K562 (cell line): ENCODE measurements at regions not wholly inside any gene's neighbourhood (a gene's known extent, or its start where the extent isn't known, plus 50 kb on each side); places are given as distances from the start of the nearest gene placed in this dataset.

Experiments used
- ATAC-seq: fragments of 200-7000 bp; cut with Tn5 transposase; 3 replicates; pipeline ENCODE4 v1.9.1; 2020; ENCODE audit warnings: moderate library complexity
- BruUV-seq: library from RNA; stranded (reverse); fragments of 400-500 nt; replicated peaks from 2 replicates; lab custom pipeline; 2021; lab: Mats Ljungman, UMichigan
- CTCF ChIA-PET: fragments of 300-600 bp; formaldehyde crosslinking; extraction: SDS; loops from one replicate; lab custom pipeline; 2021; ENCODE audit warnings: low intra/inter-chr PET ratio; lab: Yijun Ruan, JAX
- POLR2A ChIA-PET: fragments of 300-600, 350-650 bp; sonication (Branson Sonifier 250); formaldehyde crosslinking; extraction: SDS; loops from one replicate; lab custom pipeline; 2021; ENCODE audit warnings: antibody characterized with exemption, inconsistent platforms; lab: Yijun Ruan, JAX
- DNase-seq, 4 experiments: peaks; one replicate each; pipeline versions ENCODE4 v3.0.0 to v3.0.0-alpha.2; 2011 to 2018; ENCODE audit warnings: low spot score in 3 of 4, mixed read lengths in 3 of 4; ENCODE audit errors: extremely low read depth in 1 of 4
- FAIRE-seq: peaks from 2 replicates; lab custom pipeline; 2011; peaks lifted over from hg19 to GRCh38; lab: Jason Lieb, UNC
- H2AFZ ChIP-seq: 2 replicates; pipeline ENCODE4 v1.6.0; 2011; ENCODE audit warnings: low read depth, low read length, control low read depth, inconsistent platforms
- H3K27ac ChIP-seq: fragments of 200-600 bp; 3 replicates; pipeline ENCODE4 v1.8.0; 2011; ENCODE audit warnings: low read depth, mild to moderate bottlenecking, control low read depth, inconsistent platforms, low read length, moderate library complexity, mixed read lengths; ENCODE audit errors: extremely low read depth
- H3K27me3 ChIP-seq, 2 experiments: fragments of 300-600 bp in 1 of 2; 2 replicates in 1 of 2; 3 replicates in 1 of 2; pipeline versions ENCODE4 v1.6.0 to v1.8.0; 2011; ENCODE audit warnings: inconsistent platforms in 2 of 2, low read length in 2 of 2, mild to moderate bottlenecking in 1 of 2, mixed read lengths in 1 of 2, moderate library complexity in 1 of 2; ENCODE audit not compliant: control insufficient read depth in 2 of 2, insufficient read depth in 2 of 2
- H3K36me3 ChIP-seq: fragments of 300-600 bp; 3 replicates; pipeline ENCODE4 v1.8.0; 2011; ENCODE audit warnings: mild to moderate bottlenecking, low read length, inconsistent platforms; ENCODE audit not compliant: control insufficient read depth, insufficient read depth
- H3K4me1 ChIP-seq, 2 experiments: fragments of 200-600 bp in 1 of 2; replicated peaks in 1 of 2; 2 replicates in 1 of 2; 3 replicates in 1 of 2; pipeline versions ENCODE4 v1.5.1 to v1.8.0; 2011; ENCODE audit warnings: inconsistent platforms in 2 of 2, low read length in 2 of 2, mild to moderate bottlenecking in 1 of 2, mixed read lengths in 1 of 2, moderate library complexity in 1 of 2; ENCODE audit not compliant: control insufficient read depth in 2 of 2, insufficient read depth in 2 of 2
- H3K4me2 ChIP-seq: 2 replicates; pipeline ENCODE4 v1.6.1; 2011; ENCODE audit warnings: low read length, control low read depth, inconsistent platforms, mixed read lengths; ENCODE audit not compliant: insufficient read depth
- H3K4me3 ChIP-seq: fragments of 200-600 bp; sonication (generic), shearing (Covaris generic); 2 replicates; pipeline ENCODE4 v1.5.1; 2016; ENCODE audit warnings: control low read depth, inconsistent platforms
- H3K79me2 ChIP-seq: fragments of 200-600 bp; 3 replicates; pipeline ENCODE4 v1.8.0; 2011; ENCODE audit warnings: low read length, inconsistent platforms; ENCODE audit not compliant: control insufficient read depth, insufficient read depth
- H3K9ac ChIP-seq, 2 experiments: 2 replicates each; pipeline versions ENCODE4 v1.6.0 to v1.6.1; 2011; ENCODE audit warnings: low read depth in 2 of 2, low read length in 2 of 2, control low read depth in 1 of 2, inconsistent platforms in 1 of 2, mild to moderate bottlenecking in 1 of 2, mixed read lengths in 1 of 2; ENCODE audit not compliant: insufficient read depth in 1 of 2
- H3K9me1 ChIP-seq: one replicate; pipeline ENCODE4 v1.6.0; 2011; ENCODE audit warnings: inconsistent platforms, mild to moderate bottlenecking, low read length, moderate library complexity; ENCODE audit not compliant: control insufficient read depth, insufficient read depth
- H3K9me3 ChIP-seq: replicated peaks from 2 replicates; pipeline ENCODE4 v1.5.1; 2011; ENCODE audit warnings: low read depth, low read length, inconsistent platforms; ENCODE audit not compliant: control insufficient read depth, insufficient read depth
- H4K20me1 ChIP-seq: replicated peaks from 2 replicates; pipeline ENCODE4 v1.6.1; 2011; ENCODE audit warnings: low read length, inconsistent platforms, mixed read lengths; ENCODE audit not compliant: control insufficient read depth, insufficient read depth
- ATF3 ChIP-seq, 2 experiments: fragments of 450-650 bp in 1 of 2; sonication (generic) in 1 of 2; formaldehyde crosslinking in 1 of 2; IDR thresholded peaks in 1 of 2; conservative IDR thresholded peaks in 1 of 2; 2 replicates each; pipeline versions ENCODE4 v1.6.1 to v1.8.1; 2016 to 2023; ENCODE audit warnings: mild to moderate bottlenecking in 2 of 2, moderate library complexity in 2 of 2, inconsistent platforms in 1 of 2, missing genetic modification reagents in 1 of 2
- ATF7 ChIP-seq: fragments of 450-650 bp; IDR thresholded peaks from 2 replicates; pipeline ENCODE4 v1.7.1; 2014; ENCODE audit warnings: mild to moderate bottlenecking, moderate library complexity
- CREM ChIP-seq: IDR thresholded peaks from 2 replicates; pipeline ENCODE4 v1.6.1; 2014; ENCODE audit warnings: antibody characterized with exemption, low read depth
- JUND ChIP-seq, 2 experiments: IDR thresholded peaks; 2 replicates in 1 of 2; 3 replicates in 1 of 2; pipeline ENCODE4 v1.6.1; 2011; ENCODE audit warnings: borderline replicate concordance in 2 of 2, low read depth in 2 of 2, low read length in 2 of 2, improper control_type of control experiment in 1 of 2, missing biosample characterization in 1 of 2, missing genetic modification characterization in 1 of 2, missing genetic modification reagents in 1 of 2
- MEIS2 ChIP-seq: fragments of 450-650 bp; IDR thresholded peaks from 2 replicates; pipeline ENCODE4 v1.6.1; 2014; ENCODE audit warnings: mild to moderate bottlenecking; ENCODE audit not compliant: partially characterized antibody
- PBX2 ChIP-seq, 2 experiments: IDR thresholded peaks in 1 of 2; conservative IDR thresholded peaks in 1 of 2; 2 replicates each; pipeline ENCODE4 v1.6.1; 2016; ENCODE audit warnings: low read depth in 2 of 2, mild to moderate bottlenecking in 1 of 2, missing compliant biosample characterization in 1 of 2, missing genetic modification characterization in 1 of 2, moderate library complexity in 1 of 2
- PKNOX1 ChIP-seq: fragments of 450-650 bp; IDR thresholded peaks from 2 replicates; pipeline ENCODE4 v1.6.1; 2016
- ZNF165 ChIP-seq: fragments of 250-450 bp; sonication (Bioruptor Pico); IDR thresholded peaks from 2 replicates; pipeline ENCODE4 v1.4.0; 2020; ENCODE audit warnings: borderline replicate concordance
- ZNF644 ChIP-seq: fragments of 200-800 bp; sonication (Bioruptor generic); IDR thresholded peaks from 2 replicates; pipeline ENCODE4 v1.6.1; 2016; ENCODE audit warnings: low read depth, missing genetic modification characterization, missing compliant biosample characterization
- WGBS: fragments of 100-300 bp; shearing (Covaris generic); methylation state at CpG from one replicate; pipeline ENCODE4 v1.1.6; 2016; ENCODE audit warnings: low coverage, mixed read lengths; ENCODE audit not compliant: insufficient coverage; ENCODE audit errors: missing lambda C conversion rate; 5-methylcytosine and 5-hydroxymethylcytosine counted together
- in situ Hi-C: fragments of 300-500 bp; cut with MboI; formaldehyde crosslinking; loops from 4 replicates; pipeline ENCODE4 v1.15.0; 2018; ENCODE audit warnings: inconsistent platforms, mixed read lengths
- intact Hi-C: fragments of 100-400 bp; cut with micrococcal nuclease; formaldehyde crosslinking; loops from 2 replicates; pipeline ENCODE4 v1.14.2; 2022

- ChIA-PET CTCF (no interaction called here), POLR2A (interaction anchor here (0.9 to 1.2 kb wide), 2 partner anchors 10 to 477 kb away, joined by 3 read pairs; no protein-coding TSS in a partner anchor)
- Histone ChIP-seq H3K9ac (peak overlapping the region in 1 of 2 experiments; percentile 13; a peak in 1 of 4 replicates), H3K9me1 (no peaks in the 10 kb centered on the region), H3K4me3 (no peak overlapping the region), H3K4me1 (peaks cover 8 to 35% of the 10 kb centered on the region in 2 experiments; a peak in 4 of 5 replicates), H2AFZ (peak overlapping the region; percentile 79), H4K20me1 (no peaks in the 10 kb centered on the region), H3K79me2 (no peaks in the 10 kb centered on the region), H3K27me3 (no peaks in the 10 kb centered on the region), H3K9me3 (no peaks in the 10 kb centered on the region), H3K27ac (no peak overlapping the region), H3K4me2 (no peak overlapping the region), H3K36me3 (no peaks in the 10 kb centered on the region)
- ATAC-seq (peak; percentile 73), FAIRE-seq (no peak), DNase-seq (no peak)
- in situ Hi-C loops (no loop called here), intact Hi-C loops (no loop called here)
- WGBS, result 43% methylated on average over 8 of the region's 8 CpGs
- TF ChIP-seq PBX2 (CRISPR knock-in tag; IDR thresholded peaks at IDR 0.05; ENCODE audit: low read depth) (no peak), PBX2 (tag; conservative IDR thresholded peaks at IDR 0.05; ENCODE audit: low read depth) (peak; percentile 86), ATF3 (IDR thresholded peaks at IDR 0.05) (peak; percentile 62), ATF3 (CRISPR knock-in tag; conservative IDR thresholded peaks at IDR 0.05) (no peak), ATF7 (peak; percentile 45; the same call in 1 of the 2 replicates), ZNF644 (tag) (no peak), MEIS2 (peak; percentile 94), JUND (IDR thresholded peaks at IDR 0.05; ENCODE audit: borderline replicate concordance, low read depth, low read length) (no peak), JUND (tag; IDR thresholded peaks at IDR 0.05; ENCODE audit: borderline replicate concordance, low read depth, low read length) (peak; percentile 70; the same call in 1 of the 3 replicates), ZNF165 (CRISPR knock-in tag) (no peak), CREM (no peak), PKNOX1 (peak; percentile 73)
- no TSS peak for BruUV-seq
These were observed 100.9 kb downstream of the SAMD9 start for GRCh38 chr7:93016681-93017381.
